Upper lobe of left lung (tissue), 4 donors: ENCODE measurements at regions not wholly inside any gene's neighbourhood (a gene's known extent, or its start where the extent isn't known, plus 50 kb on each side); places are given as distances from the start of the nearest gene placed in this dataset.

ENCODE experiments used
- POLR2A ChIP-seq, 4 donors: fragments of 450-650 bp; IDR thresholded peaks; one replicate each; pipeline ENCODE4 v1.5.1; 2016 to 2017; ENCODE audit warnings: antibody characterized with exemption in 4 of 4, mild to moderate bottlenecking in 2 of 4
- POLR2AphosphoS5 ChIP-seq, 2 donors: sonication (generic); formaldehyde crosslinking; IDR thresholded peaks; one replicate each; pipeline ENCODE4 v1.5.1; 2017; ENCODE audit warnings: antibody characterized with exemption in 2 of 2
- TF ChIP-seq, protein P1 (sequence below), 6 experiments: fragments of 450-650 bp in 4 of 6; fragments of 200-600 bp in 2 of 6; sonication (generic) in 2 of 6; IDR thresholded peaks; one replicate each; pipeline ENCODE4 v1.5.1; 2016 to 2019; ENCODE audit warnings: antibody characterized with exemption in 6 of 6

DNA sequence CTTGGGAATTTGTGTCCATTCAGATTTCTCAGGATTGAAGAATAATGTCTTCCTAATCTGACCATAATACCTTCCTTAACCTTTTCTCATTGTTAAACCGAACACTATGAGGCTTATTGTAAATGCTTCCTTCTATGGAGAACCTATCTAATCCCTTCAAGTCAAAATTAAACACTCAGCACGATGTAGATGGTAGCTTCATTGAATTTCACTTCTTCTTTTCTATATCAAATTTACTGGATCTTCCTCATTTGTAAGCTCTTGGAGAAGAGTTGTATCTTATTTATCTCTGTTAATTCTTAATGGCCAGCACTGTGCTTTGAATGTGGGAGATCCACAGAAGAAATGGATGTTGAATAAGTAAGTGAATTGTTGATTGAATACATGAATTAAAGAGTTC, 109.0 kb upstream of the RAPGEF2 start:
- TF ChIP-seq, protein P1, sequence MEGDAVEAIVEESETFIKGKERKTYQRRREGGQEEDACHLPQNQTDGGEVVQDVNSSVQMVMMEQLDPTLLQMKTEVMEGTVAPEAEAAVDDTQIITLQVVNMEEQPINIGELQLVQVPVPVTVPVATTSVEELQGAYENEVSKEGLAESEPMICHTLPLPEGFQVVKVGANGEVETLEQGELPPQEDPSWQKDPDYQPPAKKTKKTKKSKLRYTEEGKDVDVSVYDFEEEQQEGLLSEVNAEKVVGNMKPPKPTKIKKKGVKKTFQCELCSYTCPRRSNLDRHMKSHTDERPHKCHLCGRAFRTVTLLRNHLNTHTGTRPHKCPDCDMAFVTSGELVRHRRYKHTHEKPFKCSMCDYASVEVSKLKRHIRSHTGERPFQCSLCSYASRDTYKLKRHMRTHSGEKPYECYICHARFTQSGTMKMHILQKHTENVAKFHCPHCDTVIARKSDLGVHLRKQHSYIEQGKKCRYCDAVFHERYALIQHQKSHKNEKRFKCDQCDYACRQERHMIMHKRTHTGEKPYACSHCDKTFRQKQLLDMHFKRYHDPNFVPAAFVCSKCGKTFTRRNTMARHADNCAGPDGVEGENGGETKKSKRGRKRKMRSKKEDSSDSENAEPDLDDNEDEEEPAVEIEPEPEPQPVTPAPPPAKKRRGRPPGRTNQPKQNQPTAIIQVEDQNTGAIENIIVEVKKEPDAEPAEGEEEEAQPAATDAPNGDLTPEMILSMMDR (IDR thresholded peaks at IDR 0.05), result no peak
- TF ChIP-seq POLR2A (IDR thresholded peaks at IDR 0.05) (no peak), POLR2AphosphoS5 (IDR thresholded peaks at IDR 0.05) (no peak)
